NB4 (cell line): ENCODE measurements at regions not wholly inside any gene's neighbourhood (a gene's known extent, or its start where the extent isn't known, plus 50 kb on each side); places are given as distances from the start of the nearest gene placed in this dataset.

Source experiments
- DNase-seq: peaks from one replicate; pipeline ENCODE4 v3.0.0; 2010; ENCODE audit warnings: low read depth
- H3K4me3 ChIP-seq: one replicate; pipeline ENCODE4 v1.5.1; 2011; ENCODE audit warnings: mild to moderate bottlenecking, low read depth, low read length, moderate library complexity
- MYC ChIP-seq: IDR thresholded peaks from 2 replicates; pipeline ENCODE4 v1.6.1; 2011; ENCODE audit warnings: low read depth, low read length
- POLR2A ChIP-seq: IDR thresholded peaks from 2 replicates; pipeline ENCODE4 v1.6.1; 2011; ENCODE audit warnings: mild to moderate bottlenecking; ENCODE audit not compliant: insufficient read length; ENCODE audit errors: extremely low read depth
- TF ChIP-seq, protein P1 (sequence below): IDR thresholded peaks from one replicate; pipeline ENCODE4 v1.5.1; 2012; ENCODE audit warnings: low read depth, low read length
- TF ChIP-seq, protein P2 (sequence below): IDR thresholded peaks from 2 replicates; pipeline ENCODE4 v1.6.1; 2011; ENCODE audit warnings: low read depth, low read length

- TF ChIP-seq, protein P1, sequence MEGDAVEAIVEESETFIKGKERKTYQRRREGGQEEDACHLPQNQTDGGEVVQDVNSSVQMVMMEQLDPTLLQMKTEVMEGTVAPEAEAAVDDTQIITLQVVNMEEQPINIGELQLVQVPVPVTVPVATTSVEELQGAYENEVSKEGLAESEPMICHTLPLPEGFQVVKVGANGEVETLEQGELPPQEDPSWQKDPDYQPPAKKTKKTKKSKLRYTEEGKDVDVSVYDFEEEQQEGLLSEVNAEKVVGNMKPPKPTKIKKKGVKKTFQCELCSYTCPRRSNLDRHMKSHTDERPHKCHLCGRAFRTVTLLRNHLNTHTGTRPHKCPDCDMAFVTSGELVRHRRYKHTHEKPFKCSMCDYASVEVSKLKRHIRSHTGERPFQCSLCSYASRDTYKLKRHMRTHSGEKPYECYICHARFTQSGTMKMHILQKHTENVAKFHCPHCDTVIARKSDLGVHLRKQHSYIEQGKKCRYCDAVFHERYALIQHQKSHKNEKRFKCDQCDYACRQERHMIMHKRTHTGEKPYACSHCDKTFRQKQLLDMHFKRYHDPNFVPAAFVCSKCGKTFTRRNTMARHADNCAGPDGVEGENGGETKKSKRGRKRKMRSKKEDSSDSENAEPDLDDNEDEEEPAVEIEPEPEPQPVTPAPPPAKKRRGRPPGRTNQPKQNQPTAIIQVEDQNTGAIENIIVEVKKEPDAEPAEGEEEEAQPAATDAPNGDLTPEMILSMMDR = no peak
- no peak for TF ChIP-seq MYC
- TF ChIP-seq, protein P2, sequence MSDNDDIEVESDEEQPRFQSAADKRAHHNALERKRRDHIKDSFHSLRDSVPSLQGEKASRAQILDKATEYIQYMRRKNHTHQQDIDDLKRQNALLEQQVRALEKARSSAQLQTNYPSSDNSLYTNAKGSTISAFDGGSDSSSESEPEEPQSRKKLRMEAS = no peak
- no peak for TF ChIP-seq POLR2A
- H3K4me3 ChIP-seq = no peak overlapping the region
- no peak for DNase-seq
Measured at GRCh38 chr18:55013086-55013485, 53.8 kb upstream of the CCDC68 start.

GRCh38 chr18:55012008-55012407 is 52.7 kb upstream of the CCDC68 start:
- DNase-seq = no peak
- TF ChIP-seq POLR2A = no peak
- TF ChIP-seq, protein P2 = no peak
- TF ChIP-seq, protein P1 = no peak
- no peak for TF ChIP-seq MYC
- H3K4me3 ChIP-seq = no peak overlapping the region
